Uterus (tissue), 3 donors: ENCODE measurements at regions not wholly inside any gene's neighbourhood (a gene's known extent, or its start where the extent isn't known, plus 50 kb on each side); places are given as distances from the start of the nearest gene placed in this dataset.

ENCODE experiments used
- DNase-seq, 2 donors: peaks; one replicate each; pipeline ENCODE4 v3.0.0-alpha.2; 2019 to 2020
- H3K27ac ChIP-seq, 2 donors: fragments of 200-600 bp; sonication (generic); 1 replicate in 1 of 2; 2 replicates in 1 of 2; pipeline ENCODE4 v1.5.1; 2016 to 2018
- H3K27me3 ChIP-seq, 2 donors: fragments of 200-600 bp; sonication (generic); one replicate each; pipeline ENCODE4 v1.5.1; 2018 to 2019; ENCODE audit warnings: control low read depth in 1 of 2
- H3K36me3 ChIP-seq, 2 donors: fragments of 200-600 bp; sonication (generic); one replicate each; pipeline ENCODE4 v1.5.1; 2019; ENCODE audit warnings: control low read depth in 1 of 2
- H3K4me1 ChIP-seq, 2 donors: fragments of 200-600 bp; sonication (generic); one replicate each; pipeline ENCODE4 v1.5.1; 2018 to 2019; ENCODE audit warnings: control low read depth in 1 of 2
- H3K4me3 ChIP-seq, 2 donors: fragments of 200-600 bp; sonication (generic); 1 replicate in 1 of 2; 2 replicates in 1 of 2; pipeline ENCODE4 v1.5.1; 2018 to 2019; ENCODE audit warnings: mild to moderate bottlenecking in 1 of 2
- H3K9me3 ChIP-seq, 2 donors: fragments of 200-600 bp; sonication (generic); one replicate each; pipeline ENCODE4 v1.5.1; 2019; ENCODE audit warnings: control low read depth in 1 of 2
- CTCF ChIP-seq, 4 experiments: fragments of 200-600 bp in 2 of 4; fragments of 450-650 bp in 2 of 4; sonication (generic) in 2 of 4; IDR thresholded peaks; one replicate each; pipeline ENCODE4 v1.5.1; 2016 to 2019; ENCODE audit warnings: antibody characterized with exemption in 4 of 4, mild to moderate bottlenecking in 2 of 4, moderate library complexity in 1 of 4
- POLR2A ChIP-seq, 2 donors: fragments of 450-650 bp; IDR thresholded peaks; one replicate each; pipeline ENCODE4 v1.6.1; 2016; ENCODE audit warnings: antibody characterized with exemption in 2 of 2, mild to moderate bottlenecking in 1 of 2, moderate library complexity in 1 of 2
- intact Hi-C: fragments of 100-400 bp; cut with DNase I; formaldehyde crosslinking; loops from one replicate; pipeline ENCODE4 v1.15.1; 2023; ENCODE audit warnings: low total_unique reads
- donor health status: DM: yes; HTN: yes; CAD: no.

GRCh38 chr2:100194951-100195350, 52.6 kb upstream of the AFF3 start:
- peak overlapping the region in 1 of 2 donors; percentile 1 for H3K27ac ChIP-seq
- H3K4me3 ChIP-seq: no peak overlapping the region
- H3K9me3 ChIP-seq: no peaks in the 10 kb centered on the region
- TF ChIP-seq POLR2A (IDR thresholded peaks at IDR 0.05) (no peak), CTCF (IDR thresholded peaks at IDR 0.05) (no peak)
- H3K4me1 ChIP-seq: peaks cover 11 to 21% of the 10 kb centered on the region in 2 donors
- DNase-seq: no peak
- no peaks in the 10 kb centered on the region for H3K27me3 ChIP-seq
- intact Hi-C loops: no loop called here
- no peaks in the 10 kb centered on the region for H3K36me3 ChIP-seq

GRCh38 chr2:100193291-100193710, 50.9 kb upstream of the AFF3 start:
- intact Hi-C loops: no loop called here

GRCh38 chr2:100192825-100193224, 50.4 kb upstream of the AFF3 start:
- peaks cover 2 to 8% of the 10 kb centered on the region in 2 donors for H3K4me1 ChIP-seq
- intact Hi-C loops: no loop called here
- no peak for DNase-seq
- no peak for TF ChIP-seq CTCF (IDR thresholded peaks at IDR 0.05)
- no peak for TF ChIP-seq POLR2A (IDR thresholded peaks at IDR 0.05)
- no peak overlapping the region for H3K4me3 ChIP-seq
- no peaks in the 10 kb centered on the region for H3K36me3 ChIP-seq
- H3K27me3 ChIP-seq: no peaks in the 10 kb centered on the region
- no peaks in the 10 kb centered on the region for H3K9me3 ChIP-seq
- H3K27ac ChIP-seq: peak overlapping the region; percentile 27 to 59

More at GRCh38 chr2:100193291-100193710, 50.9 kb upstream of the AFF3 start:
- no peak overlapping the region for H3K4me3 ChIP-seq
- H3K27me3 ChIP-seq: no peaks in the 10 kb centered on the region
- no peaks in the 10 kb centered on the region for H3K9me3 ChIP-seq
- peaks cover 7 to 12% of the 10 kb centered on the region in 2 donors for H3K4me1 ChIP-seq
- no peaks in the 10 kb centered on the region for H3K36me3 ChIP-seq
- no peak for DNase-seq
- TF ChIP-seq POLR2A (IDR thresholded peaks at IDR 0.05) (no peak), CTCF (IDR thresholded peaks at IDR 0.05) (no peak)
- H3K27ac ChIP-seq: peak overlapping the region; percentile 27 to 59

GRCh38 chr2:100192300-100192699, 49.9 kb upstream of the AFF3 start:
- Histone ChIP-seq H3K27me3 (no peaks in the 10 kb centered on the region), H3K36me3 (no peaks in the 10 kb centered on the region), H3K27ac (no peak overlapping the region), H3K4me1 (peaks cover 0 to 5% of the 10 kb centered on the region in 2 donors), H3K4me3 (no peak overlapping the region), H3K9me3 (no peaks in the 10 kb centered on the region)
- DNase-seq: no peak
- TF ChIP-seq POLR2A (IDR thresholded peaks at IDR 0.05) (no peak), CTCF (IDR thresholded peaks at IDR 0.05) (no peak)
- intact Hi-C loops: no loop called here
